Erythroblast (primary cell): ENCODE measurements at regions not wholly inside any gene's neighbourhood (a gene's known extent, or its start where the extent isn't known, plus 50 kb on each side); places are given as distances from the start of the nearest gene placed in this dataset.

Experiments used
- DNase-seq, 2 experiments: peaks; one replicate each; lab custom pipeline; 2025; lab: John Stamatoyannopoulos, UW
- GATA1 ChIP-seq: IDR thresholded peaks from 2 replicates; pipeline ENCODE4 v1.6.1; 2011; ENCODE audit warnings: low read depth, mild to moderate bottlenecking, control low read depth, low read length, moderate library complexity
- POLR2A ChIP-seq: IDR thresholded peaks from 2 replicates; pipeline ENCODE4 v1.6.1; 2011; ENCODE audit warnings: mild to moderate bottlenecking, low read length

GRCh38 chr11:19398273-19398672 lies 157.5 kb upstream of the E2F8 start:
- TF ChIP-seq POLR2A (no peak), GATA1 (no peak)
- no peak for DNase-seq

- DNase-seq = no peak
- TF ChIP-seq POLR2A (no peak), GATA1 (no peak)
These were observed 154.3 kb upstream of the E2F8 start for GRCh38 chr11:19395050-19395449.

GRCh38 chr11:19394525-19395016 lies 153.8 kb upstream of the E2F8 start:
- DNase-seq = no peak
- no peak for TF ChIP-seq POLR2A

- no peak for DNase-seq
- TF ChIP-seq POLR2A (no peak), GATA1 (no peak)
These were observed 153.2 kb upstream of the E2F8 start for GRCh38 chr11:19393941-19394340.

- TF ChIP-seq GATA1 (no peak), POLR2A (no peak)
- DNase-seq = no peak
These were observed 152.2 kb upstream of the E2F8 start for GRCh38 chr11:19392847-19393518.

GRCh38 chr11:19392321-19392720 lies 151.6 kb upstream of the E2F8 start:
- TF ChIP-seq GATA1 = no peak
- TF ChIP-seq POLR2A = no peak
- DNase-seq = no peak

GRCh38 chr11:19391652-19392051 lies 150.9 kb upstream of the E2F8 start:
- TF ChIP-seq GATA1 (no peak), POLR2A (no peak)
- no peak for DNase-seq

GRCh38 chr11:19391026-19391425 lies 150.3 kb upstream of the E2F8 start:
- TF ChIP-seq POLR2A (no peak), GATA1 (no peak)
- no peak for DNase-seq

- TF ChIP-seq POLR2A (no peak), GATA1 (no peak)
- no peak for DNase-seq
These were observed 149.1 kb upstream of the E2F8 start for GRCh38 chr11:19389787-19390303.

- TF ChIP-seq POLR2A (no peak), GATA1 (no peak)
These were observed 141.4 kb upstream of the E2F8 start for GRCh38 chr11:19382131-19382611.

GRCh38 chr11:19380375-19380774 lies 139.6 kb upstream of the E2F8 start:
- no peak for DNase-seq
- TF ChIP-seq GATA1 = no peak

More at GRCh38 chr11:19382131-19382611, 141.4 kb upstream of the E2F8 start:
- DNase-seq = no peak

GRCh38 chr11:19379465-19379864 lies 138.7 kb upstream of the E2F8 start:
- no peak for DNase-seq

GRCh38 chr11:19378814-19379213 lies 138.1 kb upstream of the E2F8 start:
- TF ChIP-seq POLR2A (no peak), GATA1 (no peak)
- DNase-seq = no peak

More at GRCh38 chr11:19379465-19379864, 138.7 kb upstream of the E2F8 start:
- TF ChIP-seq POLR2A (no peak), GATA1 (no peak)

- TF ChIP-seq POLR2A (no peak), GATA1 (no peak)
- no peak for DNase-seq
These were observed 137.1 kb upstream of the E2F8 start for GRCh38 chr11:19377881-19378280.

GRCh38 chr11:19375440-19375839 lies 134.7 kb upstream of the E2F8 start:
- no peak for TF ChIP-seq POLR2A
- TF ChIP-seq GATA1 = no peak
- DNase-seq = no peak

- DNase-seq = no peak
- TF ChIP-seq GATA1 = no peak
- TF ChIP-seq POLR2A = no peak
These were observed 133.4 kb upstream of the E2F8 start for GRCh38 chr11:19374151-19374569.

GRCh38 chr11:19372381-19372780 lies 131.6 kb upstream of the E2F8 start:
- no peak for DNase-seq
- no peak for TF ChIP-seq GATA1
- no peak for TF ChIP-seq POLR2A
